ENCODE measurements at regions not wholly inside any gene's neighbourhood (a gene's known extent, or its start where the extent isn't known, plus 50 kb on each side); places are given as distances from the start of the nearest gene placed in this dataset.

- H3K36me3 Mint-ChIP-seq (ENCODE audit: low read depth) = no peaks in the 10 kb centered on the region
- H3K4me3 Mint-ChIP-seq = no peak overlapping the region
- intact Hi-C loops (cut with micrococcal nuclease) = no loop called here
- H3K27me3 Mint-ChIP-seq (ENCODE audit: insufficient read depth) = no peaks in the 10 kb centered on the region
- no peaks in the 10 kb centered on the region for H3K9me3 Mint-ChIP-seq
- DNase-seq (ENCODE audit: low spot score) = no peak
- no peak overlapping the region for H3K27ac Mint-ChIP-seq
- H3K4me1 Mint-ChIP-seq (ENCODE audit: low read depth) = no peaks in the 10 kb centered on the region
These were observed 51.4 kb upstream of the DIO3 start for GRCh38 chr14:101509730-101510371.

DNA sequence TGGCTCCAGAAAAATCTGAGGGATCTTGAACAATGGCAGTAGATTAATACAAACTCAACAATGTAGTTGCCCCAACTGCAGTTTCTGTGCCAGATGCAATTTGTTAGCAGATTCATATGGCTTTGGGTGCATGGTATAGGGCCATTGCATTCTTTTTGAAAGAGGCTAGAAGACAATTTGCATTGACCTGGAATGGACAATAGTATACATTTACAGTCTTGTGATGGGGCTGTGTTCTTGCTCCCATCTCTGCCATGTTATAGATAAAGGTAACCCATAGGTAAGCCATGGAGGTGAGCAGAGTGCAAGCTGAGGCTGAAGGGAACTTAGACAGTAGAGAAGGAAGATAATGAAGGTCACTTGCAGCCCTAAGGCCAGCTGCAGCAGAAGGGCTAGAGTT lies 50.1 kb upstream of the DIO3 start:
- no peak for DNase-seq (ENCODE audit: low spot score)
- no peaks in the 10 kb centered on the region for H3K27me3 Mint-ChIP-seq (ENCODE audit: insufficient read depth)
- no peaks in the 10 kb centered on the region for H3K9me3 Mint-ChIP-seq
- no peaks in the 10 kb centered on the region for H3K36me3 Mint-ChIP-seq (ENCODE audit: low read depth)
- H3K27ac Mint-ChIP-seq = no peak overlapping the region
- no peaks in the 10 kb centered on the region for H3K4me1 Mint-ChIP-seq (ENCODE audit: low read depth)
- H3K4me3 Mint-ChIP-seq = no peak overlapping the region
- intact Hi-C loops (cut with micrococcal nuclease) = no loop called here

All from activated T-helper 1 cell treated with anti-CD3 and anti-CD28 coated beads, Interleukin-12 subunit alpha, Interleukin-12 subunit beta, Interleukin-2, Interleukin-4 antibody, amounts not matched to agents 30 ng/mL and 10 ng/mL and 1 ng/mL, durations not matched to agents 14 hours and 24 hours and 36 hours (primary cell).